Stomach (tissue), 8 donors: ENCODE measurements at regions not wholly inside any gene's neighbourhood (a gene's known extent, or its start where the extent isn't known, plus 50 kb on each side); places are given as distances from the start of the nearest gene placed in this dataset.

Source experiments
- DNase-seq, 2 donors: peaks; one replicate each; pipeline versions ENCODE4 v3.0.0 to v3.0.0-alpha.2; 2013 to 2019
- H3K27ac ChIP-seq, 5 donors: fragments of 200-600 bp in 4 of 5; sonication (generic) in 4 of 5; one replicate each; pipeline ENCODE4 v1.5.1; 2013 to 2019; ENCODE audit warnings: mild to moderate bottlenecking in 1 of 5, moderate library complexity in 1 of 5
- H3K27me3 ChIP-seq, 3 donors: fragments of 200-600 bp; sonication (generic); one replicate each; pipeline ENCODE4 v1.5.1; 2017 to 2019; ENCODE audit warnings: mixed run types in 1 of 3
- H3K36me3 ChIP-seq, 4 donors: fragments of 200-600 bp; sonication (generic); 1 replicate in 3 of 4; 2 replicates in 1 of 4; pipeline ENCODE4 v1.5.1; 2016 to 2019
- H3K4me1 ChIP-seq, 4 donors: fragments of 200-600 bp; sonication (generic); one replicate each; pipeline ENCODE4 v1.5.1; 2016 to 2019
- H3K4me3 ChIP-seq, 4 donors: fragments of 200-600 bp; sonication (generic) in 3 of 4; one replicate each; pipeline ENCODE4 v1.5.1; 2016 to 2019; ENCODE audit warnings: mild to moderate bottlenecking in 1 of 4
- H3K9me3 ChIP-seq, 4 donors: fragments of 200-600 bp; sonication (generic); one replicate each; pipeline ENCODE4 v1.5.1; 2016 to 2019
- EP300 ChIP-seq: sonication (generic); formaldehyde crosslinking; IDR thresholded peaks from one replicate; pipeline ENCODE4 v1.6.1; 2017; ENCODE audit warnings: antibody characterized with exemption
- POLR2A ChIP-seq, 4 donors: fragments of 450-650 bp; IDR thresholded peaks; one replicate each; pipeline ENCODE4 v1.6.1; 2016; ENCODE audit warnings: antibody characterized with exemption in 4 of 4, control low read depth in 2 of 4, mild to moderate bottlenecking in 1 of 4, moderate library complexity in 1 of 4
- POLR2AphosphoS5 ChIP-seq, 3 donors: sonication (generic); formaldehyde crosslinking; IDR thresholded peaks; one replicate each; pipeline ENCODE4 v1.6.1; 2016; ENCODE audit warnings: antibody characterized with exemption in 3 of 3
- WGBS, 5 donors: extraction: QIAGEN DNeasy Blood & Tissue Kit in 3 of 5; methylation state at CpG; one replicate each; pipeline versions ENCODE4 v1.1.5 to v1.1.7; 2013 to 2018; 5-methylcytosine and 5-hydroxymethylcytosine counted together
- intact Hi-C: fragments of 100-400 bp; cut with DNase I; formaldehyde crosslinking; loops from one replicate; pipeline ENCODE4 v1.15.1; 2023; ENCODE audit warnings: low total_unique reads
- TF ChIP-seq, protein P1 (sequence below), 7 experiments: fragments of 450-650 bp in 4 of 7; fragments of 200-600 bp in 3 of 7; sonication (generic) in 3 of 7; IDR thresholded peaks; one replicate each; pipeline ENCODE4 v1.5.1; 2016 to 2019; ENCODE audit warnings: antibody characterized with exemption in 7 of 7, control low read depth in 2 of 7, mild to moderate bottlenecking in 1 of 7
- donor health status: healthy with polysubstance abuse.
- donor health status: Bipolar disorder and iron deficiency.
- donor health status: healthy.

- Histone ChIP-seq H3K27me3 (no peaks in the 10 kb centered on the region), H3K36me3 (no peaks in the 10 kb centered on the region), H3K4me3 (no peak overlapping the region), H3K9me3 (peaks cover 0 to 13% (median 9%) of the 10 kb centered on the region in 4 donors), H3K4me1 (no peaks in the 10 kb centered on the region), H3K27ac (no peak overlapping the region)
- intact Hi-C loops: no loop called here
- no peak for DNase-seq
- WGBS, 5 donors: 91 to 97% (median 94%) methylated on average over 5 of the region's 5 CpGs
- TF ChIP-seq EP300 (no peak), POLR2A (IDR thresholded peaks at IDR 0.05) (no peak), POLR2AphosphoS5 (IDR thresholded peaks at IDR 0.05) (no peak)
- TF ChIP-seq, protein P1, sequence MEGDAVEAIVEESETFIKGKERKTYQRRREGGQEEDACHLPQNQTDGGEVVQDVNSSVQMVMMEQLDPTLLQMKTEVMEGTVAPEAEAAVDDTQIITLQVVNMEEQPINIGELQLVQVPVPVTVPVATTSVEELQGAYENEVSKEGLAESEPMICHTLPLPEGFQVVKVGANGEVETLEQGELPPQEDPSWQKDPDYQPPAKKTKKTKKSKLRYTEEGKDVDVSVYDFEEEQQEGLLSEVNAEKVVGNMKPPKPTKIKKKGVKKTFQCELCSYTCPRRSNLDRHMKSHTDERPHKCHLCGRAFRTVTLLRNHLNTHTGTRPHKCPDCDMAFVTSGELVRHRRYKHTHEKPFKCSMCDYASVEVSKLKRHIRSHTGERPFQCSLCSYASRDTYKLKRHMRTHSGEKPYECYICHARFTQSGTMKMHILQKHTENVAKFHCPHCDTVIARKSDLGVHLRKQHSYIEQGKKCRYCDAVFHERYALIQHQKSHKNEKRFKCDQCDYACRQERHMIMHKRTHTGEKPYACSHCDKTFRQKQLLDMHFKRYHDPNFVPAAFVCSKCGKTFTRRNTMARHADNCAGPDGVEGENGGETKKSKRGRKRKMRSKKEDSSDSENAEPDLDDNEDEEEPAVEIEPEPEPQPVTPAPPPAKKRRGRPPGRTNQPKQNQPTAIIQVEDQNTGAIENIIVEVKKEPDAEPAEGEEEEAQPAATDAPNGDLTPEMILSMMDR (IDR thresholded peaks at IDR 0.05): no peak
Observed at GRCh38 chr9:86816868-86817267, 130.4 kb downstream of the GAS1 start.

DNA sequence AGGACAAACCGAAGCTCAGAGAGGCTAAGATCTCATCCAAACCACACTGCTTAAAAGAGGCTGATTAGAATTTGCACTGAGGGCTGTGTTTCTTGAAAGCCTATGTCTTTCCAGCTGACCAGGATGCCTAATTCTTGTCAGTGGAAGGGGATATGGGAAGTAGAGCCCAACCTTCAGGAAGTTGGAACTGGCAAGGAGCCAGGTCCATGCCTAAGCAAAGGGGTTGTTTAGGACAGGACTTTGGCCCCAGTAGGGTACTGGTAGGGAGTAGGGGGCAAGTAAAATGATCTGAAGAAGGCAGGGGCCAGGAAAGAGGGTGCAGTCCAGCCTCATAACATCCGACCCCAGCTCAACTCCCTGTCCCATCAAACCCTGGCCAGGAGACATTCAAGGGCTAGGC, 130.9 kb downstream of the GAS1 start:
- Histone ChIP-seq H3K36me3 (no peaks in the 10 kb centered on the region), H3K4me3 (no peak overlapping the region), H3K4me1 (no peaks in the 10 kb centered on the region), H3K9me3 (peaks cover 0 to 13% (median 9%) of the 10 kb centered on the region in 4 donors), H3K27me3 (no peaks in the 10 kb centered on the region), H3K27ac (no peak overlapping the region)
- WGBS, 5 donors: 58 to 69% (median 65%) methylated on average over 2 of the region's 2 CpGs
- no peak for DNase-seq
- TF ChIP-seq EP300: no peak
- TF ChIP-seq, protein P1 (IDR thresholded peaks at IDR 0.05): no peak
- no peak for TF ChIP-seq POLR2AphosphoS5 (IDR thresholded peaks at IDR 0.05)
- TF ChIP-seq POLR2A (IDR thresholded peaks at IDR 0.05): no peak
- intact Hi-C loops: no loop called here

GRCh38 chr9:86812616-86813015, 134.7 kb downstream of the GAS1 start:
- TF ChIP-seq POLR2A (IDR thresholded peaks at IDR 0.05) (no peak), POLR2AphosphoS5 (IDR thresholded peaks at IDR 0.05) (no peak), EP300 (no peak)
- TF ChIP-seq, protein P1 (IDR thresholded peaks at IDR 0.05): no peak
- Histone ChIP-seq H3K4me1 (peaks cover 0 to 7% (median 0%) of the 10 kb centered on the region in 4 donors), H3K27ac (no peak overlapping the region), H3K9me3 (no peaks in the 10 kb centered on the region), H3K4me3 (no peak overlapping the region), H3K27me3 (no peaks in the 10 kb centered on the region), H3K36me3 (no peaks in the 10 kb centered on the region)
- intact Hi-C loops: no loop called here
- WGBS, 5 donors: 80 to 95% (median 84%) methylated on average over 3 of the region's 3 CpGs
- no peak for DNase-seq

DNA sequence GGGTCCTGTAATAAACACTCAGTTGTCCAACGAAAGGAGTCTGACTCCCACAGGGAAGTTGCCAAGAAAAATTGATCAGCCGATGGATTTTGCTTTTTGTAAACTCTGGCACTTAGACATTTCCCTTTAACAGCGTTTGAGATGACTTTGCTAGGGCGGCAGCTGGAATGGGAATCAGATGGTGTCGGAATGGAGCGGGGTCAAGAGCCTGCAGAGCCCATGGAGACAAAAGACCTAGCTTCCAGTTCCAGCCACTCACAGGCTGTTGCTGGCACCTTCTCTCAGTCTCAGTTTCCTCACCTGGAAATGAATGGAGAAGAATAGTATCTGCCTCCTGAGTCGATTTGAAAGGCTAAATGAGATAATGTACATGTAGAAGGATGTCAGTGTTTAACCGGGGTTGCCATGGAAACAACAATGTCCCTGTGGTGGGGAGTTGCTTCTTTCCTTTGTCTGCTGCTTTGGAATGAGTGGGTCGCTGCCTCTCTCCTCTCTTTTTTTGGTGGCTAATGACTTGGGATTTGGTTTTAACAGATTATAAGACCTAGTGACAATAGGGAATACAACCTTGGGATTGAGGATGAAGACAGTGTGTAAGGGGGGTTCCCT, 137.4 kb downstream of the GAS1 start:
- intact Hi-C loops: no loop called here
- peak in 1 of 2 donors; percentile 26 for DNase-seq
- Histone ChIP-seq H3K27me3 (no peaks in the 10 kb centered on the region), H3K4me3 (no peak overlapping the region), H3K9me3 (no peaks in the 10 kb centered on the region), H3K36me3 (no peaks in the 10 kb centered on the region), H3K27ac (no peak overlapping the region), H3K4me1 (peaks cover 0 to 9% (median 0%) of the 10 kb centered on the region in 4 donors)
- WGBS, 5 donors: 75 to 84% (median 78%) methylated on average over 9 of the region's 9 CpGs
- TF ChIP-seq POLR2AphosphoS5 (IDR thresholded peaks at IDR 0.05) (no peak), POLR2A (IDR thresholded peaks at IDR 0.05) (no peak), EP300 (no peak)
- TF ChIP-seq, protein P1 (IDR thresholded peaks at IDR 0.05): no peak
